H1 (cell line): ENCODE measurements at regions not wholly inside any gene's neighbourhood (a gene's known extent, or its start where the extent isn't known, plus 50 kb on each side); places are given as distances from the start of the nearest gene placed in this dataset.

Experiments used
- CTCF ChIA-PET: fragments of 300-600 bp; sonication (Branson Sonifier 250); formaldehyde crosslinking; loops from one replicate; lab custom pipeline; 2021; ENCODE audit not compliant: partially characterized antibody; lab: Charles Lee
- POLR2A ChIA-PET: fragments of 300-600 bp; sonication (Branson Sonifier 250); formaldehyde crosslinking; loops from one replicate; lab custom pipeline; 2021; ENCODE audit warnings: inconsistent platforms; ENCODE audit not compliant: partially characterized antibody; lab: Charles Lee
- DNase-seq, 2 experiments: peaks; one replicate each; pipeline versions ENCODE4 v3.0.0 to v3.0.0-alpha.2; 2010 to 2022; ENCODE audit warnings: low spot score in 2 of 2, low read depth in 1 of 2, mixed read lengths in 1 of 2
- FAIRE-seq: peaks from 2 replicates; lab custom pipeline; 2011; peaks lifted over from hg19 to GRCh38; lab: Jason Lieb, UNC
- H2AFZ ChIP-seq: 2 replicates; pipeline ENCODE4 v1.8.1; 2012; ENCODE audit warnings: low read length, inconsistent platforms
- H2AK5ac ChIP-seq: 2 replicates; pipeline ENCODE4 v1.6.1; 2013; ENCODE audit warnings: low read depth, low read length
- H2BK120ac ChIP-seq: replicated peaks from 2 replicates; pipeline ENCODE3; 2013; ENCODE audit warnings: low read depth, low read length, inconsistent platforms
- H2BK12ac ChIP-seq: 2 replicates; pipeline ENCODE4 v1.6.1; 2013; ENCODE audit warnings: low read depth, low read length
- H2BK15ac ChIP-seq: 2 replicates; pipeline ENCODE4 v1.6.1; 2013; ENCODE audit warnings: low read length
- H2BK20ac ChIP-seq: 2 replicates; pipeline ENCODE4 v1.6.1; 2013; ENCODE audit warnings: low read length
- H2BK5ac ChIP-seq: 2 replicates; pipeline ENCODE4 v1.6.1; 2013; ENCODE audit warnings: low read depth, low read length
- H3K14ac ChIP-seq: 2 replicates; pipeline ENCODE4 v1.6.1; 2013; ENCODE audit warnings: inconsistent platforms; ENCODE audit not compliant: insufficient read length
- H3K18ac ChIP-seq: 2 replicates; pipeline ENCODE4 v1.6.1; 2013; ENCODE audit warnings: low read length; ENCODE audit errors: extremely low read depth
- H3K23ac ChIP-seq: 2 replicates; pipeline ENCODE4 v1.6.1; 2013; ENCODE audit warnings: inconsistent platforms; ENCODE audit not compliant: insufficient read length
- H3K23me2 ChIP-seq: 2 replicates; pipeline ENCODE4 v1.6.1; 2013; ENCODE audit warnings: low read depth, low read length
- H3K27ac ChIP-seq: 2 replicates; pipeline ENCODE4 v1.6.1; 2011; ENCODE audit warnings: low read depth, low read length, inconsistent platforms
- H3K27me3 ChIP-seq, 4 experiments: replicated peaks in 1 of 4; 1 replicate in 1 of 4; 2 replicates in 3 of 4; pipeline versions ENCODE4 v1.6.1 to v1.8.1; 2011 to 2013; ENCODE audit warnings: low read length in 3 of 4, mild to moderate bottlenecking in 3 of 4, inconsistent platforms in 2 of 4, mixed read lengths in 2 of 4, moderate library complexity in 1 of 4; ENCODE audit not compliant: control insufficient read depth in 3 of 4, insufficient read depth in 3 of 4; ENCODE audit errors: extremely low read depth in 1 of 4
- H3K36me3 ChIP-seq, 4 experiments: 2 replicates each; pipeline versions ENCODE4 v1.6.1 to v1.8.1; 2011 to 2013; ENCODE audit warnings: mild to moderate bottlenecking in 4 of 4, low read length in 3 of 4, moderate library complexity in 2 of 4, control low read depth in 1 of 4, inconsistent platforms in 1 of 4; ENCODE audit not compliant: insufficient read depth in 4 of 4, control insufficient read depth in 2 of 4
- H3K4ac ChIP-seq: replicated peaks from 2 replicates; pipeline ENCODE3; 2013; ENCODE audit warnings: low read length, low read depth, mixed read lengths, inconsistent platforms; ENCODE audit not compliant: insufficient read length
- H3K4me1 ChIP-seq, 4 experiments: replicated peaks in 1 of 4; 1 replicate in 1 of 4; 2 replicates in 3 of 4; pipeline versions ENCODE4 v1.6.1 to v1.8.1; 2011 to 2013; ENCODE audit warnings: low read length in 3 of 4, inconsistent platforms in 2 of 4, mixed read lengths in 1 of 4; ENCODE audit not compliant: insufficient read depth in 4 of 4, control insufficient read depth in 3 of 4
- H3K4me2 ChIP-seq, 2 experiments: 2 replicates each; pipeline versions ENCODE4 v1.6.1 to v1.8.1; 2011 to 2013; ENCODE audit warnings: low read depth in 2 of 2, low read length in 2 of 2, control low read depth in 1 of 2, inconsistent platforms in 1 of 2, mild to moderate bottlenecking in 1 of 2; ENCODE audit not compliant: insufficient read depth in 1 of 2
- H3K4me3 ChIP-seq, 4 experiments: fragments of 200-600, 300-600 bp in 1 of 4; sonication (generic), shearing (Covaris generic), sonication (Bioruptor Twin) in 1 of 4; 2 replicates each; pipeline versions ENCODE4 v1.5.1 to v1.8.1; 2011 to 2016; ENCODE audit warnings: low read length in 4 of 4, low read depth in 3 of 4, control low read depth in 2 of 4, inconsistent platforms in 2 of 4, mild to moderate bottlenecking in 2 of 4, mixed read lengths in 1 of 4, moderate library complexity in 1 of 4; ENCODE audit not compliant: insufficient read depth in 2 of 4; ENCODE audit errors: extremely low read depth in 1 of 4
- H3K56ac ChIP-seq: replicated peaks from 2 replicates; pipeline ENCODE3; 2013; ENCODE audit warnings: low read depth, mild to moderate bottlenecking, mixed read lengths, low read length, inconsistent platforms; ENCODE audit not compliant: insufficient read length
- H3K79me1 ChIP-seq: 2 replicates; pipeline ENCODE4 v1.6.1; 2013; ENCODE audit warnings: low read depth, low read length, control low read depth
- H3K79me2 ChIP-seq, 2 experiments: 2 replicates each; pipeline versions ENCODE4 v1.6.1 to v1.8.1; 2012 to 2013; ENCODE audit warnings: low read length in 2 of 2, mild to moderate bottlenecking in 2 of 2, inconsistent platforms in 1 of 2; ENCODE audit not compliant: insufficient read depth in 2 of 2, control insufficient read depth in 1 of 2
- H3K9ac ChIP-seq, 4 experiments: replicated peaks in 1 of 4; 1 replicate in 1 of 4; 2 replicates in 3 of 4; pipeline versions ENCODE4 v1.6.1 to v1.8.1; 2011 to 2013; ENCODE audit warnings: low read depth in 3 of 4, low read length in 3 of 4, control low read depth in 2 of 4, mild to moderate bottlenecking in 2 of 4, moderate library complexity in 2 of 4, inconsistent platforms in 1 of 4; ENCODE audit errors: extremely low read depth in 1 of 4
- H3K9me3 ChIP-seq, 2 experiments: 2 replicates each; pipeline versions ENCODE4 v1.6.1 to v1.8.1; 2012 to 2013; ENCODE audit warnings: mild to moderate bottlenecking in 2 of 2, moderate library complexity in 2 of 2, control low read depth in 1 of 2, inconsistent platforms in 1 of 2, low read depth in 1 of 2, low read length in 1 of 2, mixed read lengths in 1 of 2; ENCODE audit not compliant: insufficient read depth in 2 of 2
- H4K20me1 ChIP-seq, 2 experiments: replicated peaks in 1 of 2; 2 replicates each; pipeline versions ENCODE3 to v1.8.1; 2011 to 2013; ENCODE audit warnings: inconsistent platforms in 2 of 2, low read length in 2 of 2, mild to moderate bottlenecking in 1 of 2; ENCODE audit not compliant: insufficient read depth in 2 of 2, control insufficient read depth in 1 of 2
- H4K5ac ChIP-seq: 2 replicates; pipeline ENCODE4 v1.6.1; 2013; ENCODE audit warnings: low read length, low read depth, mixed read lengths, inconsistent platforms; ENCODE audit not compliant: insufficient read length
- H4K8ac ChIP-seq: 2 replicates; pipeline ENCODE4 v1.8.0; 2013; ENCODE audit warnings: mild to moderate bottlenecking, moderate library complexity, low read length, inconsistent platforms; ENCODE audit not compliant: insufficient read depth; ENCODE audit errors: extremely low read depth
- H4K91ac ChIP-seq: replicated peaks from 2 replicates; pipeline ENCODE3; 2013; ENCODE audit warnings: low read length, mixed read lengths, inconsistent platforms; ENCODE audit not compliant: insufficient read length
- KDM5A ChIP-seq: fragments of 200-600 bp; IDR thresholded peaks from 2 replicates; pipeline ENCODE4 v1.7.1; 2012; ENCODE audit warnings: mild to moderate bottlenecking, low read length, inconsistent platforms, mixed read lengths
- PHF8 ChIP-seq: fragments of 200-600 bp; sonication (generic); conservative IDR thresholded peaks from 2 replicates; pipeline ENCODE4 v1.7.1; 2012; ENCODE audit warnings: low read depth, mild to moderate bottlenecking, inconsistent platforms, low read length, moderate library complexity
- RFX5 ChIP-seq: IDR thresholded peaks from 2 replicates; pipeline ENCODE4 v1.6.1; 2011; ENCODE audit warnings: low read depth, low read length, improper control_type of control experiment, borderline replicate concordance
- RXRA ChIP-seq: IDR thresholded peaks from 2 replicates; pipeline ENCODE4 v1.6.1; 2011; ENCODE audit warnings: low read depth, mild to moderate bottlenecking, low read length, moderate library complexity; ENCODE audit not compliant: insufficient read depth
- SIRT6 ChIP-seq: IDR thresholded peaks from one replicate; pipeline ENCODE4 v1.7.1; 2012; ENCODE audit warnings: low read length, inconsistent platforms
- TEAD4 ChIP-seq: IDR thresholded peaks from 2 replicates; pipeline ENCODE4 v1.6.1; 2012; ENCODE audit warnings: low read depth, low read length, inconsistent platforms, mixed read lengths
- WGBS, 2 experiments: shearing (Covaris generic) in 1 of 2; methylation state at CpG; one replicate each; pipeline versions ENCODE4 v1.1.6 to v1.1.7; 2013 to 2015; ENCODE audit warnings: low lambda C conversion rate in 2 of 2, mixed read lengths in 2 of 2, inconsistent platforms in 1 of 2, low coverage in 1 of 2, missing lambda C conversion rate in 1 of 2; ENCODE audit not compliant: insufficient replicate concordance in 2 of 2, insufficient coverage in 1 of 2, insufficient read length in 1 of 2; ENCODE audit errors: extremely low coverage in 1 of 2, missing lambda C conversion rate in 1 of 2; 5-methylcytosine and 5-hydroxymethylcytosine counted together

DNA sequence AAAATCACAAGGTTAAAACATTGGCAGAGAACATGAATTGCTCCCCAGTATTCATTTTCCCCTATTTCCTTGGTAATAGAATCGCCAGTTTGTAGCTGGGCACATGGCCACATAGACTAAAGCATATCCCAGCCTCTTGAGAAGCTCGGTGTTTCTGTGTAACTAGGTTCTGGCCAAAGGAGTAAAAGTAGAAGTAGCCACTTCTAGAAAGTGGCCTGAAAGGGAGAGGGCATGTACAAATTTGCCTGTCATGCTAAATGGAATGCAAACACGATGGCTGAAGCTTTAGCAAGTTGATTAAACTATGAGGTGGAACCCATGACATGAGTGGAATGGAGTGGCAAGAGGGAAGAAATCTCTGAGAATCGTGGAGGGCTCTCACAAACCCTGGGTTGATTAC, 173.7 kb upstream of the EGLN3 start:
- no peaks in the 10 kb centered on the region for H3K27me3 ChIP-seq
- no peak overlapping the region for H3K14ac ChIP-seq
- DNase-seq, result no peak
- no peak for TF ChIP-seq RFX5
- no peak for TF ChIP-seq RXRA
- TF ChIP-seq SIRT6, result no peak
- TF ChIP-seq KDM5A, result no peak
- TF ChIP-seq TEAD4, result no peak
- no peak for TF ChIP-seq PHF8
- CTCF ChIA-PET, result interaction anchor here (1.4 kb wide), 1 partner anchor 15 kb away, joined by 4 read pairs; no protein-coding TSS in a partner anchor
- POLR2A ChIA-PET, result no interaction called here
- H4K8ac ChIP-seq, result no peak overlapping the region
- no peak overlapping the region for H3K4me2 ChIP-seq
- WGBS, 2 experiments, result 96% methylated on average over 4 of the region's 4 CpGs; no CpG with 5 or more reads in 1 of the 2 experiments
- no peaks in the 10 kb centered on the region for H3K79me1 ChIP-seq
- no peak overlapping the region for H4K91ac ChIP-seq
- no peak overlapping the region for H2BK120ac ChIP-seq
- no peak overlapping the region for H3K4me3 ChIP-seq
- no peak overlapping the region for H2BK20ac ChIP-seq
- H3K56ac ChIP-seq, result no peak overlapping the region
- H3K9ac ChIP-seq, result no peak overlapping the region
- no peaks in the 10 kb centered on the region for H3K23me2 ChIP-seq
- H4K20me1 ChIP-seq, result no peaks in the 10 kb centered on the region
- H2BK5ac ChIP-seq, result no peak overlapping the region
- H2BK15ac ChIP-seq, result no peak overlapping the region
- H3K9me3 ChIP-seq, result no peaks in the 10 kb centered on the region
- no peak for FAIRE-seq
- no peak overlapping the region for H3K18ac ChIP-seq
- H3K4ac ChIP-seq, result no peak overlapping the region
- H2BK12ac ChIP-seq, result no peak overlapping the region
- no peak overlapping the region for H2AFZ ChIP-seq
- no peaks in the 10 kb centered on the region; a peak in 1 of 7 replicates for H3K4me1 ChIP-seq
- no peak overlapping the region for H3K23ac ChIP-seq
- no peaks in the 10 kb centered on the region for H3K79me2 ChIP-seq
- no peak overlapping the region for H2AK5ac ChIP-seq
- H4K5ac ChIP-seq, result no peak overlapping the region
- no peaks in the 10 kb centered on the region for H3K36me3 ChIP-seq
- no peak overlapping the region for H3K27ac ChIP-seq
